PFSK-1 (cell line): ENCODE measurements at regions not wholly inside any gene's neighbourhood (a gene's known extent, or its start where the extent isn't known, plus 50 kb on each side); places are given as distances from the start of the nearest gene placed in this dataset.

Experiments used
- FOXP2 ChIP-seq: optimal IDR thresholded peaks from 2 replicates; pipeline ENCODE3; 2011; ENCODE audit warnings: borderline replicate concordance, control low read depth, inconsistent platforms; ENCODE audit not compliant: insufficient read depth; ENCODE audit errors: extremely low read length, extremely low read depth
- POLR2AphosphoS5 ChIP-seq: IDR thresholded peaks from 2 replicates; pipeline ENCODE4 v1.6.1; 2012; ENCODE audit warnings: low read depth, mild to moderate bottlenecking, control low read depth, low read length, moderate library complexity
- SIN3A ChIP-seq: IDR thresholded peaks from 2 replicates; pipeline ENCODE4 v1.6.1; 2012; ENCODE audit warnings: mild to moderate bottlenecking, low read length, moderate library complexity, borderline replicate concordance; ENCODE audit not compliant: insufficient read depth
- TAF1 ChIP-seq: IDR thresholded peaks from 2 replicates; pipeline ENCODE4 v1.6.1; 2012; ENCODE audit warnings: low read length, control low read depth, borderline replicate concordance; ENCODE audit not compliant: insufficient read depth
- TF ChIP-seq, protein P1 (sequence below), 2 experiments: IDR thresholded peaks; 2 replicates each; pipeline versions ENCODE4 v1.6.1 to v1.8.0; 2011 to 2012; ENCODE audit warnings: low read depth in 2 of 2, low read length in 2 of 2, control low read depth in 1 of 2, inconsistent platforms in 1 of 2, mild to moderate bottlenecking in 1 of 2, moderate library complexity in 1 of 2; ENCODE audit not compliant: insufficient read depth in 1 of 2

DNA sequence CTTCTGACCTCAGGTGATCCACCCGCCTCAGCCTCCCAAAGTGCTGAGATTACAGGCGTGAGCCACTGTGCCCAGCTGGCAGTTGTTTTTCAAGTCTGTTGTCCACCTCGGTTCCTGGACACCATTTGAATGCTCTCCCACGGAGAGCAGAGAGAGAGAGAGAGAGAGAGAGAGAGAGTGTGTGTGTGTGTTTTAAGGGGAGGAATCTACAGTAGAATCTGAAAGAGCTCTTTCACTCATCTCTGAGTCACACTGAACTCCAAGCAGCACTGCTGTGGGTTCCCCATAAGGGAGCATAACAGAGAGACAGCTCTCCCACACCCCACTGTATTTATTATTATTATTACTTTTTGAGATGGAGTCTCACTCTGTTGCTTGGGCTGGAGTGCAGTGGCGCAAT lies 156.6 kb downstream of the RPLP1 start:
- no peak for TF ChIP-seq POLR2AphosphoS5

DNA sequence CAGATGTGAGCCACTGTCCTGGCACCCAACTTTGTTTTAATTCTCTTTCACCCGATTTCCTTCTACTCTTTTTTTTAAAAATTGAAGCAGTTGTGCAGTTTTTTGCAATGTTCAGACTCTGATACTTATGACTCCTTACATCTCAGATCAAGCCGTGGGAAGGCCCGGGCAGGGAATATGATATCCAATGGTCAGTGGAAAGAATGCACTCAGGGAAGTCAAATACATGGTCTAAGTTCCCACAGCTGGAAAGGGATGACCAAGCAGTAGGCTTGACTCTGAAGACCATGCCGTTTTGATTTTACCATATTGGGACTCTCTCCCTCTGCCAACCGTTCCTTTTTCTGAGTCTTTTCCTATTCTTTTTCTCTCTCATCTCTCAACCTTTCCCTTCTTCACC lies 157.2 kb downstream of the RPLP1 start:
- no peak for TF ChIP-seq POLR2AphosphoS5
- no peak for TF ChIP-seq FOXP2
- no peak for TF ChIP-seq SIN3A
- TF ChIP-seq TAF1: no peak
- TF ChIP-seq, protein P1, sequence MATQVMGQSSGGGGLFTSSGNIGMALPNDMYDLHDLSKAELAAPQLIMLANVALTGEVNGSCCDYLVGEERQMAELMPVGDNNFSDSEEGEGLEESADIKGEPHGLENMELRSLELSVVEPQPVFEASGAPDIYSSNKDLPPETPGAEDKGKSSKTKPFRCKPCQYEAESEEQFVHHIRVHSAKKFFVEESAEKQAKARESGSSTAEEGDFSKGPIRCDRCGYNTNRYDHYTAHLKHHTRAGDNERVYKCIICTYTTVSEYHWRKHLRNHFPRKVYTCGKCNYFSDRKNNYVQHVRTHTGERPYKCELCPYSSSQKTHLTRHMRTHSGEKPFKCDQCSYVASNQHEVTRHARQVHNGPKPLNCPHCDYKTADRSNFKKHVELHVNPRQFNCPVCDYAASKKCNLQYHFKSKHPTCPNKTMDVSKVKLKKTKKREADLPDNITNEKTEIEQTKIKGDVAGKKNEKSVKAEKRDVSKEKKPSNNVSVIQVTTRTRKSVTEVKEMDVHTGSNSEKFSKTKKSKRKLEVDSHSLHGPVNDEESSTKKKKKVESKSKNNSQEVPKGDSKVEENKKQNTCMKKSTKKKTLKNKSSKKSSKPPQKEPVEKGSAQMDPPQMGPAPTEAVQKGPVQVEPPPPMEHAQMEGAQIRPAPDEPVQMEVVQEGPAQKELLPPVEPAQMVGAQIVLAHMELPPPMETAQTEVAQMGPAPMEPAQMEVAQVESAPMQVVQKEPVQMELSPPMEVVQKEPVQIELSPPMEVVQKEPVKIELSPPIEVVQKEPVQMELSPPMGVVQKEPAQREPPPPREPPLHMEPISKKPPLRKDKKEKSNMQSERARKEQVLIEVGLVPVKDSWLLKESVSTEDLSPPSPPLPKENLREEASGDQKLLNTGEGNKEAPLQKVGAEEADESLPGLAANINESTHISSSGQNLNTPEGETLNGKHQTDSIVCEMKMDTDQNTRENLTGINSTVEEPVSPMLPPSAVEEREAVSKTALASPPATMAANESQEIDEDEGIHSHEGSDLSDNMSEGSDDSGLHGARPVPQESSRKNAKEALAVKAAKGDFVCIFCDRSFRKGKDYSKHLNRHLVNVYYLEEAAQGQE (IDR thresholded peaks at IDR 0.05; ENCODE audit: insufficient read depth in 1 of 2, low read depth in 2 of 2, low read length in 2 of 2): no peak

DNA sequence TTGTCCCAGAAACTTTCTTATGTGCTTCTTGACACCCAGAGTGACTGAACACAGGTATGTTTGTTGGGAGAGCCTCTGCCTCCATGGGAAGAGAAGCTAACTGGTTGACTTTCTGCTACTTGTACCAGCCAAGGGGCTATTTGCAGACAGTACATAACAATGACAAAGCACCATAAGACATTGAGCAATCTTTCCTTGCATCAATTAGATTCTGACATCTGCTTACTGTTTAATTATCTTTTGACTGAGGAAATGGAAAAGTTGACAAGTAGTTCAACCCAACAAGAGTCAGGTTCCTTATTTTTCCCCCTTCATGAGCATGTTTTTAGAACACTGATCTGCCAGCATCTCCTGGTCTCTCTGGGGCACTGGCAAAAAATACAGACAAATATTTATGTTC lies 157.7 kb downstream of the RPLP1 start:
- TF ChIP-seq TAF1 (no peak), POLR2AphosphoS5 (no peak), FOXP2 (no peak), SIN3A (no peak)
- TF ChIP-seq, protein P1 (IDR thresholded peaks at IDR 0.05; ENCODE audit: insufficient read depth in 1 of 2, low read depth in 2 of 2, low read length in 2 of 2): no peak

DNA sequence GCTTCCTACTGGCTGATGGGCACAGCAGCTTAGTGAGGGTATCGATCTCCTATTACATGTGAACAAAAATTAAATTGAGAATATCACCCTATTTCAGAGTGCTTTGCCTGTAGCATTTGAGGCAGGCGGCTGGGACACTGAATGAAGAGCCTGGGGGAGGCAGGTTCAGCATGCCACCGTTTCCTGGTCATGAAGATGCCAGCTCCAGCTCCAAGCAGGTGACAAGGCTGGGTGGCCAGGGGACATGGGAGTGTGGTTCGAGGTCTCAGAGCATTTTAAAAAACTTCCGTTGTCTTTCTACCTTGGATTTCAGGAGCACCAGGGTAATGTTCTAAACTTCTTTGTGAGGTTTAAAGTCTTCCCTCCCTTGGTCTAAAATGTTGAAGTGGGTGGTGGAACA lies 158.2 kb downstream of the RPLP1 start:
- TF ChIP-seq SIN3A: no peak
- TF ChIP-seq, protein P1 (IDR thresholded peaks at IDR 0.05; ENCODE audit: insufficient read depth in 1 of 2, low read depth in 2 of 2, low read length in 2 of 2): no peak
- TF ChIP-seq FOXP2: no peak

DNA sequence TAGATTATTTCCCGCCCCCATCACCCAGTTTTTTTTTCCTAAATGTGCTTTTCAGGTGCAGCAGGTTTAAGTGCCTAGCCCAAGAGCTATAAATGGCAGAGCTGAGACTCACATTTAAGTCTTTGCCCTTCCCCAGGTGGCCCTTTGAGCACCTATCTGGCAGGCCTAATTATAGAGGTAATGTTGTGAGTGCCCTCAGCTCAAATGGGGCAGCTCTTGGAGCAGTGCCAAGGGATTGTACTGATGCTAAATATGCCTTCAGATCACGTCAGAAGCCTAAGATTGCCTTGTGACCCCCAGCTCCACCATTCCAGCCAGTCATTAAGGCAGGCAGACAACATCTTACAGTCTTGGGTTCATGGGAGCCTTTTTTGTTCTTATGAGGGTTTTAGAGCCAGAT lies 159.5 kb downstream of the RPLP1 start:
- TF ChIP-seq TAF1 (no peak), SIN3A (no peak), FOXP2 (no peak), POLR2AphosphoS5 (no peak)
- TF ChIP-seq, protein P1 (IDR thresholded peaks at IDR 0.05; ENCODE audit: insufficient read depth in 1 of 2, low read depth in 2 of 2, low read length in 2 of 2): no peak
